H9 (cell line): ENCODE measurements at regions not wholly inside any gene's neighbourhood (a gene's known extent, or its start where the extent isn't known, plus 50 kb on each side); places are given as distances from the start of the nearest gene placed in this dataset.
"Not testable (repeated sequence)": the region's sequence is repeated elsewhere in the genome, so short reads cannot be mapped to it uniquely, and the experiment has no call there.

ENCODE experiments used
- DNase-seq: peaks from one replicate; pipeline ENCODE4 v3.0.0-alpha.2; 2017
- H2AFZ ChIP-seq: one replicate; pipeline ENCODE4 v1.6.1; 2013; ENCODE audit warnings: mild to moderate bottlenecking, low read length, control low read depth, moderate library complexity
- H2AK5ac ChIP-seq: 2 replicates; pipeline ENCODE4 v1.6.1; 2013; ENCODE audit warnings: low read length, control low read depth, mixed read lengths; ENCODE audit not compliant: insufficient read length
- H2BK120ac ChIP-seq: one replicate; pipeline ENCODE4 v1.6.1; 2013; ENCODE audit warnings: low read depth, mild to moderate bottlenecking, low read length, control low read depth, inconsistent platforms; ENCODE audit not compliant: poor library complexity, severe bottlenecking
- H2BK12ac ChIP-seq: 2 replicates; pipeline ENCODE4 v1.6.1; 2013; ENCODE audit warnings: low read length, control low read depth, mixed read lengths, low read depth; ENCODE audit not compliant: insufficient read length
- H2BK15ac ChIP-seq: 2 replicates; pipeline ENCODE4 v1.6.1; 2013; ENCODE audit warnings: low read depth, low read length, control low read depth
- H2BK20ac ChIP-seq: one replicate; pipeline ENCODE4 v1.6.1; 2013; ENCODE audit warnings: low read depth, mild to moderate bottlenecking, low read length, control low read depth, inconsistent platforms; ENCODE audit not compliant: poor library complexity, severe bottlenecking
- H2BK5ac ChIP-seq: 2 replicates; pipeline ENCODE4 v1.6.1; 2013; ENCODE audit warnings: low read length, control low read depth, mixed read lengths; ENCODE audit not compliant: insufficient read length
- H3K14ac ChIP-seq: 2 replicates; pipeline ENCODE4 v1.6.1; 2013; ENCODE audit warnings: low read length, control low read depth; ENCODE audit not compliant: insufficient read depth
- H3K18ac ChIP-seq: 2 replicates; pipeline ENCODE4 v1.6.1; 2013; ENCODE audit warnings: low read depth, mild to moderate bottlenecking, mixed read lengths, low read length, control low read depth; ENCODE audit not compliant: insufficient read length
- H3K23ac ChIP-seq: 2 replicates; pipeline ENCODE4 v1.6.1; 2013; ENCODE audit warnings: low read length, control low read depth, mixed read lengths, low read depth; ENCODE audit not compliant: insufficient read length
- H3K23me2 ChIP-seq: 2 replicates; pipeline ENCODE4 v1.6.1; 2013; ENCODE audit warnings: low read depth, mild to moderate bottlenecking, mixed read lengths, low read length, control low read depth; ENCODE audit not compliant: insufficient read length, poor library complexity, severe bottlenecking
- H3K27ac ChIP-seq: 2 replicates; pipeline ENCODE4 v1.5.1; 2013; ENCODE audit warnings: low read length, control low read depth, mixed read lengths, low read depth; ENCODE audit not compliant: insufficient read length
- H3K27me3 ChIP-seq: 2 replicates; pipeline ENCODE4 v1.6.1; 2013; ENCODE audit warnings: low read length, control low read depth, inconsistent platforms; ENCODE audit not compliant: insufficient read depth
- H3K4ac ChIP-seq: 2 replicates; pipeline ENCODE4 v1.6.1; 2013; ENCODE audit warnings: low read depth, mild to moderate bottlenecking, control low read depth, inconsistent platforms, low read length, moderate library complexity
- H3K4me1 ChIP-seq: 2 replicates; pipeline ENCODE4 v1.6.1; 2013; ENCODE audit warnings: low read length, control low read depth, inconsistent platforms; ENCODE audit not compliant: insufficient read depth
- H3K4me2 ChIP-seq: 2 replicates; pipeline ENCODE4 v1.6.1; 2013; ENCODE audit warnings: low read length, control low read depth, mixed read lengths; ENCODE audit not compliant: insufficient read length, insufficient read depth
- H3K56ac ChIP-seq: 2 replicates; pipeline ENCODE4 v1.6.1; 2013; ENCODE audit warnings: low read depth, mild to moderate bottlenecking, mixed read lengths, low read length, control low read depth; ENCODE audit not compliant: insufficient read length
- H3K79me1 ChIP-seq: 2 replicates; pipeline ENCODE4 v1.6.1; 2013; ENCODE audit warnings: low read depth, mild to moderate bottlenecking, moderate library complexity, low read length, control low read depth, inconsistent platforms; ENCODE audit not compliant: insufficient read depth, poor library complexity, severe bottlenecking
- H3K79me2 ChIP-seq: 2 replicates; pipeline ENCODE4 v1.6.1; 2013; ENCODE audit warnings: low read length, control low read depth, inconsistent platforms; ENCODE audit not compliant: insufficient read depth
- H3K9ac ChIP-seq: 2 replicates; pipeline ENCODE4 v1.6.1; 2013; ENCODE audit warnings: low read length, control low read depth, mixed read lengths; ENCODE audit not compliant: insufficient read length; ENCODE audit errors: extremely low read depth
- H3K9me3 ChIP-seq: one replicate; pipeline ENCODE4 v1.6.1; 2013; ENCODE audit warnings: low read depth, low read length, inconsistent platforms; ENCODE audit not compliant: control insufficient read depth
- H3T11ph ChIP-seq: one replicate; pipeline ENCODE4 v1.6.1; 2013; ENCODE audit warnings: mild to moderate bottlenecking, low read length, control low read depth, inconsistent platforms
- H4K20me1 ChIP-seq: one replicate; pipeline ENCODE4 v1.6.1; 2013; ENCODE audit not compliant: control insufficient read depth, insufficient read length, insufficient read depth
- H4K5ac ChIP-seq: 2 replicates; pipeline ENCODE4 v1.6.1; 2013; ENCODE audit warnings: low read depth, mild to moderate bottlenecking, mixed read lengths, low read length, control low read depth; ENCODE audit not compliant: insufficient read length
- H4K8ac ChIP-seq: replicated peaks from 2 replicates; pipeline ENCODE4 v1.6.1; 2013; ENCODE audit warnings: low read length, control low read depth, mixed read lengths, low read depth; ENCODE audit not compliant: insufficient read length
- H4K91ac ChIP-seq: 2 replicates; pipeline ENCODE4 v1.6.1; 2013; ENCODE audit warnings: low read depth, mild to moderate bottlenecking, moderate library complexity, mixed read lengths, low read length, control low read depth; ENCODE audit not compliant: insufficient read length
- H3K27ac Mint-ChIP-seq, 3 experiments: 2 replicates in 2 of 3; 3 replicates in 1 of 3; pipeline ENCODE4 v1.8.0; 2020 to 2021; ENCODE audit warnings: mixed read lengths in 3 of 3, mild to moderate bottlenecking in 1 of 3, moderate library complexity in 1 of 3
- H3K27me3 Mint-ChIP-seq: 2 replicates; pipeline ENCODE4 v1.8.0; 2021; ENCODE audit warnings: low read depth, mild to moderate bottlenecking, moderate library complexity, mixed read lengths
- H3K36me3 Mint-ChIP-seq, 3 experiments: 2 replicates in 2 of 3; 3 replicates in 1 of 3; pipeline ENCODE4 v1.8.0; 2020 to 2021; ENCODE audit warnings: low read depth in 3 of 3, mixed read lengths in 3 of 3; ENCODE audit not compliant: insufficient read depth in 1 of 3
- H3K4me1 Mint-ChIP-seq, 2 experiments: 2 replicates each; pipeline ENCODE4 v1.8.0; 2020; ENCODE audit warnings: mixed read lengths in 2 of 2
- H3K4me3 Mint-ChIP-seq, 2 experiments: 2 replicates in 1 of 2; 3 replicates in 1 of 2; pipeline ENCODE4 v1.8.0; 2020 to 2021; ENCODE audit warnings: mild to moderate bottlenecking in 2 of 2, mixed read lengths in 2 of 2, moderate library complexity in 1 of 2
- H3K9me3 Mint-ChIP-seq, 2 experiments: 2 replicates in 1 of 2; 3 replicates in 1 of 2; pipeline ENCODE4 v1.8.0; 2020; ENCODE audit warnings: mild to moderate bottlenecking in 2 of 2, mixed read lengths in 2 of 2, moderate library complexity in 1 of 2
- CTCF ChIP-seq: fragments of 200-600 bp; sonication (generic); conservative IDR thresholded peaks from 3 replicates; pipeline ENCODE4 v1.8.0; 2021; ENCODE audit warnings: antibody characterized with exemption, mild to moderate bottlenecking
- WGBS: extraction: QIAGEN DNeasy Blood & Tissue Kit; methylation state at CpG from one replicate; pipeline ENCODE4 v1.1.7; 2013; ENCODE audit warnings: missing lambda C conversion rate, low lambda C conversion rate, mixed read lengths; ENCODE audit not compliant: insufficient read length; ENCODE audit errors: extremely low coverage; 5-methylcytosine and 5-hydroxymethylcytosine counted together

GRCh38 chr19:56978023-56978565, 137.6 kb upstream of the PEG3 start:
- Histone ChIP-seq H3K79me2 (no peaks in the 10 kb centered on the region), H3K14ac (no peak overlapping the region), H3K27me3 (no peaks in the 10 kb centered on the region), H4K8ac (no peak overlapping the region), H3K56ac (no peak overlapping the region), H2BK12ac (no peak overlapping the region), H2AK5ac (no peak overlapping the region), H3T11ph (no peak overlapping the region), H3K9ac (no peak overlapping the region), H3K23ac (no peak overlapping the region), H2BK120ac (no peak overlapping the region), H2AFZ (no peak overlapping the region), H3K23me2 (no peaks in the 10 kb centered on the region), H4K5ac (no peak overlapping the region), H2BK20ac (no peak overlapping the region), H3K79me1 (no peaks in the 10 kb centered on the region), H3K4me2 (no peak overlapping the region), H2BK15ac (no peak overlapping the region), H4K91ac (no peak overlapping the region), H4K20me1 (no peaks in the 10 kb centered on the region), H3K27ac (no peak overlapping the region), H2BK5ac (no peak overlapping the region), H3K18ac (no peak overlapping the region), H3K9me3 (peaks cover 90% of the 10 kb centered on the region), H3K4me1 (no peaks in the 10 kb centered on the region), H3K4ac (no peak overlapping the region)
- WGBS, result no CpG with 5 or more reads among the region's 20 CpGs
- Mint-ChIP-seq H3K36me3 (peaks cover 24 to 47% (median 30%) of the 10 kb centered on the region in 3 experiments; a peak in 6 of 7 replicates), H3K4me1 (no peaks in the 10 kb centered on the region), H3K27me3 (peaks cover 5% of the 10 kb centered on the region), H3K27ac (no peak overlapping the region), H3K4me3 (no peak overlapping the region), H3K9me3 (peaks cover 91 to 97% of the 10 kb centered on the region in 2 experiments)
- no peak for TF ChIP-seq CTCF
- no peak for DNase-seq

- H3K27me3 Mint-ChIP-seq, result not testable (repeated sequence)
These were observed 139.5 kb upstream of the USP29 start for GRCh38 chr19:56980326-56980725.

More at GRCh38 chr19:56980326-56980725, 139.5 kb upstream of the USP29 start:
- not testable (repeated sequence) for H3T11ph ChIP-seq, H3K23me2 ChIP-seq, H3K4ac ChIP-seq, H3K4me3 Mint-ChIP-seq, H3K4me2 ChIP-seq, H3K4me1 ChIP-seq, H3K56ac ChIP-seq, H4K8ac ChIP-seq, H3K18ac ChIP-seq, H3K9ac ChIP-seq, H3K4me1 Mint-ChIP-seq, H4K91ac ChIP-seq, H4K20me1 ChIP-seq, H4K5ac ChIP-seq, H2BK120ac ChIP-seq, H2AK5ac ChIP-seq, H3K79me2 ChIP-seq, H3K27ac ChIP-seq, H3K14ac ChIP-seq, DNase-seq, H2AFZ ChIP-seq, H3K23ac ChIP-seq, H2BK12ac ChIP-seq, H3K27me3 ChIP-seq, H2BK20ac ChIP-seq, H3K79me1 ChIP-seq, H2BK15ac ChIP-seq, H3K27ac Mint-ChIP-seq, H2BK5ac ChIP-seq
- peaks cover 88% of the 10 kb centered on the region for H3K9me3 ChIP-seq
- Mint-ChIP-seq H3K36me3 (peaks cover 21 to 48% (median 27%) of the 10 kb centered on the region in 3 experiments; a peak in 6 of 7 replicates), H3K9me3 (peaks cover 94 to 98% of the 10 kb centered on the region in 2 experiments)
- WGBS, result no CpG with 5 or more reads among the region's 7 CpGs
